ENCODE measurements at regions not wholly inside any gene's neighbourhood (a gene's known extent, or its start where the extent isn't known, plus 50 kb on each side); places are given as distances from the start of the nearest gene placed in this dataset.

- no peak for TF ChIP-seq EP300 (IDR thresholded peaks at IDR 0.05; ENCODE audit: borderline replicate concordance)
- TF ChIP-seq MAX (IDR thresholded peaks at IDR 0.05): no peak
- no peak for TF ChIP-seq TAF1 (IDR thresholded peaks at IDR 0.05; ENCODE audit: low read depth)
- no peak for TF ChIP-seq RAD21 (IDR thresholded peaks at IDR 0.05; ENCODE audit: low read depth)
- TF ChIP-seq FOXM1 (IDR thresholded peaks at IDR 0.05; ENCODE audit: borderline replicate concordance, low read depth): no peak
- TF ChIP-seq REST (IDR thresholded peaks at IDR 0.05; ENCODE audit: low read depth): no peak
- no peak for TF ChIP-seq YY1 (IDR thresholded peaks at IDR 0.05; ENCODE audit: low read depth)
- no peak for TF ChIP-seq CEBPB (IDR thresholded peaks at IDR 0.05)
- TF ChIP-seq TEAD4 (IDR thresholded peaks at IDR 0.05): no peak
- TF ChIP-seq CREB1 (IDR thresholded peaks at IDR 0.05; ENCODE audit: low read depth): no peak
- no peak for TF ChIP-seq EGR1 (IDR thresholded peaks at IDR 0.05)
- TF ChIP-seq USF1 (IDR thresholded peaks at IDR 0.05): no peak
Measured at GRCh38 chr9:75551861-75552260, 338.6 kb upstream of the PCSK5 start.

All from Ishikawa (cell line).